ENCODE measurements at regions not wholly inside any gene's neighbourhood (a gene's known extent, or its start where the extent isn't known, plus 50 kb on each side); places are given as distances from the start of the nearest gene placed in this dataset.
A peak's percentile ranks its signal among the peaks of the same experiment; 100 is the strongest.

DNA sequence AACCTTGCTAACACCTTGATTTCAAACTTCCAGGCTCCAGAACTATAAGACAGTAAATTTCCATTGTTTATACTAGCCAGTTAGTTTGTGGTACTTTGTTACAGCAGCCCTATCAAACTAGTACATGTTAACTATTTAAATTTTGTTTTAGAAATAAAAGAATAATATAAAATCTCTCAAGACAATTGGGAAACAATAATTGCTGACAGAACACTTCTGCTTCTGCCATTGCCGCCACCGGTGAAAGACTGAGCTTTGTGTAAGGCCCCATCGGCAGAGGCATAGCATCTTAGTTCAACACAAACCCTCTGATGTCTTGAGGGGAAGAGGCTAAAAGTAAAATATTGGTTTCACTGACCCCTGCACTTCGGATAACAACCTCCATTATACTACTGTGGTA lies 1607.1 kb upstream of the SEL1L start:
- H3K4me2 ChIP-seq, result no peak overlapping the region
- ChIA-PET CTCF (no interaction called here), POLR2A (no interaction called here)
- H3K9me3 ChIP-seq, result no peaks in the 10 kb centered on the region
- no peak for DNase-seq (ENCODE audit: low read depth in 1 of 2, low spot score in 1 of 2)
- no peak for TF ChIP-seq EP300 (IDR thresholded peaks at IDR 0.05)
- TF ChIP-seq MAFK (IDR thresholded peaks at IDR 0.05; ENCODE audit: partially characterized antibody), result peak; percentile 11
- no peaks in the 10 kb centered on the region for H3K4me1 ChIP-seq
- no peak for ATAC-seq
- no peak overlapping the region for H3K27ac ChIP-seq
- 22% methylated on average over 4 of the region's 4 CpGs for WGBS (ENCODE audit: missing lambda C conversion rate)
- no peak overlapping the region for H3K4me3 ChIP-seq
- FAIRE-seq, result no peak

DNA sequence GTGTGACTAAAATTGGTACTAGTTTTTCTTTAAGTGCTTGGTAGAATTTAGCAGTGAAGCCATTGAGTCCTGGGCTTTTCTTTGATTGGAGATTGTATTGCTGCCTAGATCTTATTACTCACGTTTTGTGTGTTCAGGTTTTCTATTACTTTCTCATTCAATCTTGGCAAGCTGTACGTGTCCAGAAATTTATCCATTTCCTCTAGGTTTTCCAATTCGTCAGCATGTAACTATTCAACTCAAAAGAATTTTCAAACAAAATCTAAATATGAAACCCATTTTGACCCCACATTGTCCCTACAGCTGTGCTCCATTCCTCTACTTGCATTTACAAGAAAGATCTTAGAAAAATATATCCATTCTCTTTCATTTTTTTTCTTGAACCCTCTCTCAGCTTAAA lies 1613.4 kb upstream of the SEL1L start:
- no peak for TF ChIP-seq FOXS1 (CRISPR knock-in tag; IDR thresholded peaks at IDR 0.05)
- TF ChIP-seq ZSCAN20 (CRISPR knock-in tag; IDR thresholded peaks at IDR 0.05), result no peak
- no peak for TF ChIP-seq HOXB13 (CRISPR knock-in tag; IDR thresholded peaks at IDR 0.05; ENCODE audit: low read depth)
- no peak for ATAC-seq
- ChIA-PET POLR2A (no interaction called here), CTCF (interaction anchor here (0.6 kb wide), 1 partner anchor 22 kb away, joined by 3 read pairs; no protein-coding TSS in a partner anchor)
- H3K4me2 ChIP-seq, result no peak overlapping the region
- no peak for DNase-seq (ENCODE audit: low read depth in 1 of 2, low spot score in 1 of 2)
- H3K9me3 ChIP-seq, result no peaks in the 10 kb centered on the region; the same call in 2 of the 3 replicates
- no peaks in the 10 kb centered on the region for H3K4me1 ChIP-seq
- no peak for FAIRE-seq
- H3K4me3 ChIP-seq, result no peak overlapping the region
- H3K27ac ChIP-seq, result no peak overlapping the region
- WGBS (ENCODE audit: missing lambda C conversion rate), result 2% methylated on average over 3 of the region's 3 CpGs

DNA sequence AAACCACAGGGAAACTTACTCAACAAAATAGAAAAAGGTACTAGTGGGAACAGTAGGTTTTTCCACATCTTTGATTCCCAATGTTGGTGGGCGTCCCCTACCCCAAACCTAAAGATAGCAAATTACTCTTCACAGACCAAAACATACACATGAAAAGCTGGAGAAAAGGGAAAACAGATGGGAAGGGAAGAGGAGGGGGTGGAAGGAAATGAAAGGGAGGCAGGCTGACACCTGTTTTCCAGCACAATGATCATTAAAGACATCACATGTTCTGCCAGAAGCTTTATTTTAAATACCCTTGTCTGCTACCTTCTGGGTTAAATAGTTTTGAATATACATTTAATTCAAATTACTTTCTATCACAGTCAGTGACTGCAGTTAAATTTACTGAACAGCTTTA lies 1617.9 kb upstream of the SEL1L start:
- POLR2A ChIA-PET, result no interaction called here
- Histone ChIP-seq H3K9me3 (no peaks in the 10 kb centered on the region; the same call in 2 of the 3 replicates), H3K27ac (no peak overlapping the region), H3K4me1 (no peaks in the 10 kb centered on the region), H3K4me3 (no peak overlapping the region), H3K4me2 (no peak overlapping the region)
- ATAC-seq (no peak), DNase-seq (ENCODE audit: low read depth in 1 of 2, low spot score in 1 of 2) (no peak), FAIRE-seq (no peak)
- 0% methylated on average over 1 of the region's 1 CpG for WGBS (ENCODE audit: missing lambda C conversion rate)
- TF ChIP-seq HOXA7 (CRISPR knock-in tag; IDR thresholded peaks at IDR 0.05) (no peak), CHD4 (IDR thresholded peaks at IDR 0.05; ENCODE audit: borderline replicate concordance) (no peak), MYC (IDR thresholded peaks at IDR 0.05; ENCODE audit: borderline replicate concordance, low read length) (no peak), EHMT2 (IDR thresholded peaks at IDR 0.05; ENCODE audit: low read depth) (no peak), RARB (CRISPR knock-in tag; IDR thresholded peaks at IDR 0.05) (no peak), EHF (CRISPR knock-in tag; IDR thresholded peaks at IDR 0.05) (no peak)
- TF ChIP-seq, protein P1, sequence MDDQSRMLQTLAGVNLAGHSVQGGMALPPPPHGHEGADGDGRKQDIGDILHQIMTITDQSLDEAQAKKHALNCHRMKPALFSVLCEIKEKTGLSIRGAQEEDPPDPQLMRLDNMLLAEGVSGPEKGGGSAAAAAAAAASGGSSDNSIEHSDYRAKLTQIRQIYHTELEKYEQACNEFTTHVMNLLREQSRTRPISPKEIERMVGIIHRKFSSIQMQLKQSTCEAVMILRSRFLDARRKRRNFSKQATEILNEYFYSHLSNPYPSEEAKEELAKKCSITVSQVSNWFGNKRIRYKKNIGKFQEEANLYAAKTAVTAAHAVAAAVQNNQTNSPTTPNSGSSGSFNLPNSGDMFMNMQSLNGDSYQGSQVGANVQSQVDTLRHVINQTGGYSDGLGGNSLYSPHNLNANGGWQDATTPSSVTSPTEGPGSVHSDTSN (IDR thresholded peaks at IDR 0.05), result no peak
- TF ChIP-seq, protein P2, sequence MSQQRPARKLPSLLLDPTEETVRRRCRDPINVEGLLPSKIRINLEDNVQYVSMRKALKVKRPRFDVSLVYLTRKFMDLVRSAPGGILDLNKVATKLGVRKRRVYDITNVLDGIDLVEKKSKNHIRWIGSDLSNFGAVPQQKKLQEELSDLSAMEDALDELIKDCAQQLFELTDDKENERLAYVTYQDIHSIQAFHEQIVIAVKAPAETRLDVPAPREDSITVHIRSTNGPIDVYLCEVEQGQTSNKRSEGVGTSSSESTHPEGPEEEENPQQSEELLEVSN (IDR thresholded peaks at IDR 0.05; ENCODE audit: borderline replicate concordance, low read depth), result no peak
- CTCF ChIA-PET, result no interaction called here

DNA sequence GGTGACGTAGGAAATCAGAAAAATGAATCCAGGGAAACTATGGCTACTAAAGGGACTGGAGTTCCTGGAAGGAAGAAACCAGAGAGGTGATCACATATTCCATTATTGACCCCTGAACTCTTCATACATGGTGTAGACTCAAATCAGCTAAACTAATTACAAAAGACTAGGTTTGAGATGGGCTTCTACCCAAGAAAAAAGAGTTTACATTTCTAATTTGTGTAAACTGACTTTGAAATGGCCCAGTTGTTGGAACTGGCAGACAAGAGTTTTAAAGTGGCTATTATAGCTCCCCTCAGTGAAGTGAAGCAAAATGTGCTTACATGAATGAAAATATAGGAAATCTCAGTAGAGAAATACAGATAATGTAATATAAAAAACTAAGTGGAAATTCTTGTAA lies 1619.4 kb upstream of the SEL1L start:
- TF ChIP-seq RAD21 (conservative IDR thresholded peaks at IDR 0.05 in 1 of 2, IDR thresholded peaks at IDR 0.05 in 1 of 2), result no peak
- no peak for TF ChIP-seq RNF2 (IDR thresholded peaks at IDR 0.05; ENCODE audit: borderline replicate concordance, low read depth)
- no peak for TF ChIP-seq ZC3H11A (IDR thresholded peaks at IDR 0.05)
- TF ChIP-seq, protein P3, sequence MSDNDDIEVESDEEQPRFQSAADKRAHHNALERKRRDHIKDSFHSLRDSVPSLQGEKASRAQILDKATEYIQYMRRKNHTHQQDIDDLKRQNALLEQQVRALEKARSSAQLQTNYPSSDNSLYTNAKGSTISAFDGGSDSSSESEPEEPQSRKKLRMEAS (IDR thresholded peaks at IDR 0.05), result no peak
- no peak for TF ChIP-seq SREBF2 (IDR thresholded peaks at IDR 0.05)
- TF ChIP-seq HOXA7 (CRISPR knock-in tag; IDR thresholded peaks at IDR 0.05), result no peak
- no peak for TF ChIP-seq CHD4 (IDR thresholded peaks at IDR 0.05; ENCODE audit: borderline replicate concordance)
- TF ChIP-seq, protein P4, sequence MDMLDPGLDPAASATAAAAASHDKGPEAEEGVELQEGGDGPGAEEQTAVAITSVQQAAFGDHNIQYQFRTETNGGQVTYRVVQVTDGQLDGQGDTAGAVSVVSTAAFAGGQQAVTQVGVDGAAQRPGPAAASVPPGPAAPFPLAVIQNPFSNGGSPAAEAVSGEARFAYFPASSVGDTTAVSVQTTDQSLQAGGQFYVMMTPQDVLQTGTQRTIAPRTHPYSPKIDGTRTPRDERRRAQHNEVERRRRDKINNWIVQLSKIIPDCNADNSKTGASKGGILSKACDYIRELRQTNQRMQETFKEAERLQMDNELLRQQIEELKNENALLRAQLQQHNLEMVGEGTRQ (IDR thresholded peaks at IDR 0.05), result no peak
- no peak for TF ChIP-seq MAFK (IDR thresholded peaks at IDR 0.05; ENCODE audit: partially characterized antibody)
- no peak for TF ChIP-seq HOXB13 (CRISPR knock-in tag; IDR thresholded peaks at IDR 0.05; ENCODE audit: low read depth)
- TF ChIP-seq, protein P5, sequence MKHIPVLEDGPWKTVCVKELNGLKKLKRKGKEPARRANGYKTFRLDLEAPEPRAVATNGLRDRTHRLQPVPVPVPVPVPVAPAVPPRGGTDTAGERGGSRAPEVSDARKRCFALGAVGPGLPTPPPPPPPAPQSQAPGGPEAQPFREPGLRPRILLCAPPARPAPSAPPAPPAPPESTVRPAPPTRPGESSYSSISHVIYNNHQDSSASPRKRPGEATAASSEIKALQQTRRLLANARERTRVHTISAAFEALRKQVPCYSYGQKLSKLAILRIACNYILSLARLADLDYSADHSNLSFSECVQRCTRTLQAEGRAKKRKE (CRISPR knock-in tag; IDR thresholded peaks at IDR 0.05; ENCODE audit: low read depth), result no peak
- no peak for TF ChIP-seq FOSB (CRISPR knock-in tag; IDR thresholded peaks at IDR 0.05)
- no peak for TF ChIP-seq NPAS2 (CRISPR knock-in tag; IDR thresholded peaks at IDR 0.05; ENCODE audit: borderline replicate concordance)
- no peak for TF ChIP-seq JUN (IDR thresholded peaks at IDR 0.05)
- TF ChIP-seq CBX8 (IDR thresholded peaks at IDR 0.05), result no peak
- TF ChIP-seq NR3C1 (IDR thresholded peaks at IDR 0.05), result no peak
- 0% methylated on average over 1 of the region's 1 CpG for WGBS (ENCODE audit: missing lambda C conversion rate)
- H3K4me2 ChIP-seq, result no peak overlapping the region
- no peaks in the 10 kb centered on the region for H3K4me1 ChIP-seq
- DNase-seq (ENCODE audit: low read depth in 1 of 2, low spot score in 1 of 2) (no peak), ATAC-seq (no peak), FAIRE-seq (no peak)
- POLR2A ChIA-PET, result no interaction called here
- H3K27ac ChIP-seq, result no peak overlapping the region
- H3K4me3 ChIP-seq, result no peak overlapping the region
- H3K9me3 ChIP-seq, result no peaks in the 10 kb centered on the region; the same call in 2 of the 3 replicates
- CTCF ChIA-PET, result no interaction called here
